SK-N-SH (cell line): ENCODE measurements at regions not wholly inside any gene's neighbourhood (a gene's known extent, or its start where the extent isn't known, plus 50 kb on each side); places are given as distances from the start of the nearest gene placed in this dataset.

Source experiments
- CTCF ChIA-PET: fragments of 300-600, 350-600 bp; formaldehyde crosslinking; extraction: SDS; loops from one replicate; lab custom pipeline; 2021; lab: Yijun Ruan, JAX
- POLR2A ChIA-PET: fragments of 350-600 bp; sonication (Branson Sonifier 250); formaldehyde crosslinking; extraction: SDS; loops from one replicate; lab custom pipeline; 2020; ENCODE audit warnings: antibody characterized with exemption, inconsistent platforms; lab: Yijun Ruan, JAX
- DNase-seq: peaks from one replicate; pipeline ENCODE4 v3.0.0; 2012
- H2AFZ ChIP-seq: fragments of 200-600 bp; sonication (generic); 2 replicates; pipeline ENCODE4 v1.8.1; 2016; ENCODE audit warnings: antibody characterized with exemption, mild to moderate bottlenecking, low read depth
- H3F3A ChIP-seq: fragments of 200-600 bp; sonication (generic); replicated peaks from 2 replicates; pipeline ENCODE3; 2016; ENCODE audit warnings: antibody characterized with exemption, mild to moderate bottlenecking; ENCODE audit not compliant: insufficient read depth
- H3K27ac ChIP-seq, 2 experiments: fragments of 200-500 bp in 1 of 2; fragments of 200-600 bp in 1 of 2; sonication (Bioruptor generic) in 1 of 2; sonication (generic), shearing (Covaris generic) in 1 of 2; 2 replicates each; pipeline versions ENCODE4 v1.5.1 to v1.6.1; 2014 to 2016; ENCODE audit warnings: low read depth in 2 of 2, inconsistent platforms in 1 of 2, low read length in 1 of 2, mild to moderate bottlenecking in 1 of 2, mixed read lengths in 1 of 2
- H3K27me3 ChIP-seq: fragments of 200-600 bp; sonication (generic), shearing (Covaris generic); 2 replicates; pipeline ENCODE4 v1.6.1; 2016; ENCODE audit warnings: mixed run types; ENCODE audit not compliant: insufficient read depth
- H3K36me3 ChIP-seq, 2 experiments: fragments of 200-500 bp in 1 of 2; fragments of 200-600 bp in 1 of 2; sonication (Bioruptor generic) in 1 of 2; sonication (generic) in 1 of 2; replicated peaks in 1 of 2; 2 replicates each; pipeline versions ENCODE3 to v1.5.1; 2014 to 2016; ENCODE audit warnings: low read length in 1 of 2, mild to moderate bottlenecking in 1 of 2; ENCODE audit not compliant: insufficient read depth in 2 of 2, control insufficient read depth in 1 of 2
- H3K4me1 ChIP-seq, 2 experiments: fragments of 200-500 bp in 1 of 2; fragments of 200-600 bp in 1 of 2; sonication (Bioruptor generic) in 1 of 2; sonication (generic), shearing (Covaris generic) in 1 of 2; 2 replicates each; pipeline versions ENCODE4 v1.5.1 to v1.6.1; 2014 to 2016; ENCODE audit warnings: low read depth in 1 of 2, low read length in 1 of 2, mixed run types in 1 of 2; ENCODE audit not compliant: insufficient read depth in 2 of 2, control insufficient read depth in 1 of 2
- H3K4me2 ChIP-seq: fragments of 200-600 bp; sonication (generic), shearing (Covaris generic); 2 replicates; pipeline ENCODE4 v1.6.1; 2017; ENCODE audit warnings: mixed run types
- H3K4me3 ChIP-seq, 2 experiments: fragments of 200-500 bp in 1 of 2; fragments of 200-600 bp in 1 of 2; sonication (Bioruptor generic) in 1 of 2; sonication (generic), shearing (Covaris generic) in 1 of 2; 2 replicates each; pipeline versions ENCODE4 v1.5.1 to v1.8.1; 2014 to 2016; ENCODE audit warnings: low read depth in 2 of 2, inconsistent platforms in 1 of 2, low read length in 1 of 2, mild to moderate bottlenecking in 1 of 2, mixed read lengths in 1 of 2, moderate library complexity in 1 of 2
- H3K79me2 ChIP-seq: fragments of 200-600 bp; sonication (generic); 2 replicates; pipeline ENCODE4 v1.8.1; 2017; ENCODE audit warnings: mild to moderate bottlenecking; ENCODE audit not compliant: insufficient read depth
- H3K9ac ChIP-seq: fragments of 200-600 bp; sonication (generic); 2 replicates; pipeline ENCODE4 v1.6.1; 2017; ENCODE audit warnings: mixed run types
- H3K9me2 ChIP-seq: fragments of 200-600 bp; sonication (generic); 2 replicates; pipeline ENCODE4 v1.6.1; 2017; ENCODE audit warnings: mixed run types
- H3K9me3 ChIP-seq: fragments of 200-600 bp; sonication (generic); 2 replicates; pipeline ENCODE4 v1.6.1; 2017; ENCODE audit warnings: mixed run types, mild to moderate bottlenecking, moderate library complexity
- H4K20me1 ChIP-seq: fragments of 200-600 bp; sonication (generic); 2 replicates; pipeline ENCODE4 v1.6.1; 2017; ENCODE audit warnings: mild to moderate bottlenecking, mixed run types; ENCODE audit not compliant: insufficient read depth
- CHD2 ChIP-seq: fragments of 150-350 bp; IDR thresholded peaks from 2 replicates; pipeline ENCODE4 v1.6.1; 2018; ENCODE audit warnings: low read length; ENCODE audit not compliant: partially characterized antibody
- CTCF ChIP-seq: fragments of 200-600 bp; sonication (generic); IDR thresholded peaks from 2 replicates; pipeline ENCODE4 v1.6.1; 2017; ENCODE audit warnings: antibody characterized with exemption, mild to moderate bottlenecking, moderate library complexity
- FOSL2 ChIP-seq: IDR thresholded peaks from 2 replicates; pipeline ENCODE4 v1.4.0; 2012; ENCODE audit warnings: low read depth, mild to moderate bottlenecking, moderate library complexity, borderline replicate concordance
- GABPA ChIP-seq: IDR thresholded peaks from 2 replicates; pipeline ENCODE4 v1.4.0; 2012; ENCODE audit warnings: low read depth, mild to moderate bottlenecking
- IRF3 ChIP-seq: fragments of 150-350 bp; IDR thresholded peaks from 2 replicates; pipeline ENCODE4 v1.6.1; 2016; ENCODE audit warnings: mild to moderate bottlenecking, low read depth, low read length
- MAX ChIP-seq: IDR thresholded peaks from 2 replicates; pipeline ENCODE4 v1.4.0; 2012; ENCODE audit warnings: low read depth
- NFIC ChIP-seq: IDR thresholded peaks from 2 replicates; pipeline ENCODE4 v1.4.0; 2012; ENCODE audit warnings: borderline replicate concordance
- PBX3 ChIP-seq: IDR thresholded peaks from 2 replicates; pipeline ENCODE4; 2012
- POLR2AphosphoS5 ChIP-seq: IDR thresholded peaks from 2 replicates; pipeline ENCODE4 v1.6.1; 2012; ENCODE audit warnings: low read depth, low read length
- RAD21 ChIP-seq: IDR thresholded peaks from 2 replicates; pipeline ENCODE4 v1.6.1; 2012; ENCODE audit warnings: mild to moderate bottlenecking, low read length
- REST ChIP-seq: IDR thresholded peaks from 2 replicates; pipeline ENCODE4 v1.6.1; 2012; ENCODE audit warnings: mild to moderate bottlenecking, low read depth, low read length, moderate library complexity
- RFX5 ChIP-seq: IDR thresholded peaks from 2 replicates; pipeline ENCODE4 v1.6.1; 2012; ENCODE audit warnings: mild to moderate bottlenecking, improper control_type of control experiment, low read length
- SMC3 ChIP-seq: IDR thresholded peaks from 2 replicates; pipeline ENCODE4 v1.6.1; 2012; ENCODE audit warnings: low read depth, low read length, improper control_type of control experiment
- USF1 ChIP-seq: IDR thresholded peaks from 2 replicates; pipeline ENCODE4 v1.4.0; 2012; ENCODE audit warnings: low read depth, borderline replicate concordance
- USF2 ChIP-seq: fragments of 150-350 bp; IDR thresholded peaks from 2 replicates; pipeline ENCODE4 v1.6.1; 2017; ENCODE audit warnings: antibody characterized with exemption, low read length, low read depth, borderline replicate concordance
- ZBTB33 ChIP-seq: IDR thresholded peaks from 2 replicates; pipeline ENCODE4 v1.4.0; 2012; ENCODE audit warnings: low read depth, borderline replicate concordance
- WGBS: methylation state at CpG from one replicate; pipeline ENCODE4 v1.1.6; 2017; ENCODE audit warnings: low lambda C conversion rate; 5-methylcytosine and 5-hydroxymethylcytosine counted together

GRCh38 chr11:112762707-112763090 is 198.5 kb upstream of the NCAM1 start:
- Histone ChIP-seq H3K4me3 (no peak overlapping the region), H3K9me3 (no peaks in the 10 kb centered on the region), H3K9me2 (no peaks in the 10 kb centered on the region), H3K36me3 (no peaks in the 10 kb centered on the region), H3K4me1 (no peaks in the 10 kb centered on the region), H3F3A (no peaks in the 10 kb centered on the region), H3K79me2 (no peaks in the 10 kb centered on the region), H2AFZ (no peak overlapping the region; the same call in 1 of the 2 replicates), H3K4me2 (no peak overlapping the region), H4K20me1 (no peaks in the 10 kb centered on the region), H3K9ac (no peak overlapping the region), H3K27me3 (no peaks in the 10 kb centered on the region), H3K27ac (no peak overlapping the region)
- POLR2A ChIA-PET: no interaction called here
- CTCF ChIA-PET: no interaction called here
- WGBS: 74% methylated on average over 4 of the region's 4 CpGs
- no peak for DNase-seq
- no peak for TF ChIP-seq NFIC
- TF ChIP-seq REST: no peak
- no peak for TF ChIP-seq CTCF
- TF ChIP-seq RFX5: no peak
- TF ChIP-seq MAX: no peak

- Histone ChIP-seq H3K27ac (no peak overlapping the region), H4K20me1 (no peaks in the 10 kb centered on the region), H3K9me3 (no peaks in the 10 kb centered on the region), H3K4me3 (no peak overlapping the region), H2AFZ (no peak overlapping the region), H3K9me2 (no peaks in the 10 kb centered on the region), H3F3A (no peaks in the 10 kb centered on the region), H3K36me3 (no peaks in the 10 kb centered on the region), H3K4me1 (peaks cover 0 to 7% of the 10 kb centered on the region in 2 experiments; a peak in 2 of 4 replicates), H3K79me2 (no peaks in the 10 kb centered on the region), H3K27me3 (no peaks in the 10 kb centered on the region), H3K9ac (no peak overlapping the region), H3K4me2 (no peak overlapping the region)
- CTCF ChIA-PET: no interaction called here
- DNase-seq: no peak
- 58% methylated on average over 5 of the region's 5 CpGs for WGBS
- POLR2A ChIA-PET: no interaction called here
- TF ChIP-seq FOSL2 (no peak), NFIC (no peak), GABPA (no peak), USF2 (no peak), RFX5 (no peak), ZBTB33 (no peak), USF1 (no peak), IRF3 (no peak), POLR2AphosphoS5 (no peak), PBX3 (no peak), RAD21 (no peak), SMC3 (no peak), CHD2 (no peak)
These were observed 195.9 kb upstream of the NCAM1 start for GRCh38 chr11:112765337-112765736.
